GM21786 (cell line): ENCODE measurements at regions not wholly inside any gene's neighbourhood (a gene's known extent, or its start where the extent isn't known, plus 50 kb on each side); places are given as distances from the start of the nearest gene placed in this dataset.

ENCODE experiments used
- ATAC-seq: cut with Tn5 transposase; IDR thresholded peaks from one replicate; pipeline ENCODE4 v1.9.1; 2021; ENCODE audit not compliant: unreplicated experiment

DNA sequence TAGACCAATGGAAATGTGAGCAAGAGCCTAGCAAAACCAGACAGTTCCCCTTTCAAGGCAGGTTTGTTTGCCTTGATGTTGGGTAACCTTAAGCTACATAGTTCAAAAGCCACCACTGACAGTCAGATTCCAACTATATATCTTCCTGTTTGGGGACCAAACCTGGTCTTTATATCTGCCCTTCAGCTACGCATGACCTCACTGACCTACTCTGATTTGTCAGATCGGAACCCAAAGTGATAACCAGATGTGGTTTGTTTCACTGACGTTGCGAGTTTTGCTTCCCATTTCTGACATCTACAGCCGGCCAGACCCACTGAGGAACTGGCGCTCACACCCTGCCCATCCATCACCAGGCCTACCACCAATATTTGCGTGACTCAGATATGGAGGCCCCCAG lies 361.1 kb upstream of the CHRM3 start:
- ATAC-seq, result no peak

GRCh38 chr1:239023732-239024360 lies 362.5 kb upstream of the CHRM3 start:
- no peak for ATAC-seq

GRCh38 chr1:239016337-239016736 lies 370.0 kb upstream of the CHRM3 start:
- ATAC-seq, result no peak

DNA sequence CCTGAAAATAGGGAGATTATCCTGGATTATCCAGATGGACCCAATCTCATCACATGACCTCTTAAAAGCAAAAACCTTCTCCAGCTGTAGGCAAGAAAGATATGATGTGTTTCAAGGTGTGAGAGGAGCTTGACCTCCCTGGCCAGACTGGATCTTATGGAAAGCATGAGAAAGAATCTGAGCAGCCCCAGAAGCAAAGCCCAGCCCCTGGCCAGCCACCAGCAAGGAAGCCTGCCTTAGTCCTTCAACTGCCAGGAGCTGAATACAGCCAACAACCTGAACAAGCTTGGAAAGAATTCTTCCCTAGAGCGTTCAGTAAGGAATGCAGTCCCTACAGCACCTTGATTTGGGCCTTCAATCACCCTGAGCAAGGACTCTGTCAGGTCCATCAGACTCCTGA lies 375.0 kb upstream of the CHRM3 start:
- no peak for ATAC-seq

DNA sequence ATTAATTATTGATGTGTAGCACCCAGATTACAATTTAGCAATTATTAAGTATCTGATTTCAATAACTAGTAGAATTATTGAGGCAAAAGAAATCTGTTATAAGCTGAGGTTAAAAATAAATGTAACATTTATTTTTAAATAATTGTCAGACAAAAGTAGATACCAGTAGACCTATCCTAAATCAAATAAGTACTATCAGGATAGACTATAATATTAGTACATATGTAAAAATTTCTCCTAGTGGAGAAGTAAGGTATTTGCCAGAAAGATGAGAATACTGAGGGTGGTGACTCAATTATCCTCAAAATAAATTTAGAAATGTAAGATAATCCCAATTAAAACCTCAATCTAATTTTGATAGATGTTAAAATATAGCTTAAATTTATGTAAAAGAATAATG lies 377.8 kb upstream of the CHRM3 start:
- ATAC-seq, result no peak

DNA sequence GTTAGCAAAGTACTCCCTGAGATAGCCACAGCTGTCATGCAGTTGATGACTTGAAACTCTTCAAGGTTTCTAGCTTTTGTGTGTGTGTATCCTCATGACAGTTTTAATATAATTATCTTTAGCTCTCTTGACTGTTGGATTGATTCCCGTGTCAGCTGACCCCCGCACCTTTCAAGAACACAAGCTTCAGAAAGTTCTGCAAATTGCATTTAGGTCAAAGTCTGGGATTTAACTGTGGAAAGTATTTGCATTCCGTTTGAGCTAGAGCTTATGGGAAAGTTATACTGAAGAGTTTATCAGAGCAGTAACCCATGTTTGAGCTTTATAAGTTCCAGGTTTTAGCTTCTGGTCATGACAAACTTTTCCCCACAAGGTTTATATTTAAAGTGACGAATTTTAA lies 380.1 kb upstream of the CHRM3 start:
- no peak for ATAC-seq

DNA sequence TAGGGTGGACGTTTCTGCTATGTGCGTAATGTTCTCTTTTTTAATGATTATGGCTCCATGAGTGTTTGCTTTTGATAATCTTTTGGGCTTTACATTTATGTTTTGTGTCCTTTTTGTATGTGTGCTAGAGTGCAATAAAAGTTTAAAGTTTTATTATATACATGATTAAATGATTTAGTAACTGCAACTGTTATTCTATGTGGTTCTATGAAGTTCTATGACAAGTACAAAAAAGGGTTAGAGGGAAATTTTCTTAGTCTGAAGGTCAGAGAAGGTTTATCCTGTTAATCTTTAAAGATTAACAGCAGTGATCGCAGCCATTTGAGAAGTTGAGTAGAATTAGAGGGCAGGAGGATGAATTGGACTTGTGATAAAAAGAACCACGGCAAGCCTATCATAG lies 386.4 kb upstream of the CHRM3 start:
- ATAC-seq, result no peak

DNA sequence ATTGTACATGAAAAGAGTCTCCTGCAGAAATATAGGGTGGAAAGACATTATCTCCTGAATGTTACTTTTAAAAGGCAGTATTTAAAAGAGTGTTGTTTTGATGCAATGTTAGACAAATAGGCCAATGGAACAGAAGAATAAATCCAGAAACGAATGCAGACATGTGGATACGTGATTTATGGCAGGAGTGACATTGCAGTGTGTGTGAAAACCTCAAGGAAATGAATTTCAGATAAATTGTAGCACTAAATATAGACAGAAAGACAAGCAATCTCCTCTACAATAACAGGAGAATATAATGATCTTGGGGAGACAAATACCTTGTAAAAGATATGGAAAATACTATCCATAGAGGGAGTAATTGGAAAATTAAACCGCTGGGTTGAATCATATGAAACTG lies 387.8 kb upstream of the CHRM3 start:
- no peak for ATAC-seq

DNA sequence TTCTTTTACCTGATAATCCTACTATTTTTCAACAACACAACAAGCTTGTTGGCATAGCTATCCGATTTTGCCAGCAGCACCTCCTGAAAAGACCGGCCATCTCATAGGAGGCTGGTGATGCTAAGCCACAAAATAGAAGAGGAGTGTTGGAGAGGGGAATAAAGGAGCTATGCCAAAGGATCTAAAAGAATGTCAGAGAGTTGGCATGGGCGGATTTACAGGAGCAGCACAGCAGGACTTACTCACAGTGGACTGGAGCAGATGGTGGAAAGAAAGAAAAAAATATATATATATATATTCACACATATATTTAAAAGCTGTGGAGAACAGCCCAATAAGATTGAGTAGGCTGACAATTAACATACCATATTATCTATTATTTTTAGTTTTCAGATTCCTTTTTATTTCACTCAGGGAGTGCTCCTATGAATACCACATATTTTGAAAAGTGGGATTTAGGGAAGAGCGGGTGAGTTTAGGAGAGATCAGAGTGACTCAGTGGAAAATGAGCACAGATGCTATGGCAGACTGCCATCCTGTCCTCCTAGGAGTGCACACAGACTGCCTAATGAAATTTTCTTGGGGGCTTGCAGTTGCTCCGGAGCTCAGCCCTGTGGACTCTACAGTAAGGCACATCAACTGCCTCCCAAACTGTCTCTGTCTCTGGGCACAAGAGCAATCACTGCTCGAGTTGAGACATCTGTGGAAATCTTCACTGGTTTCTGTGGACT lies 394.4 kb upstream of the CHRM3 start:
- ATAC-seq, result no peak

- ATAC-seq, result no peak
Measured at GRCh38 chr1:238985312-238985711, 401.1 kb upstream of the CHRM3 start.

DNA sequence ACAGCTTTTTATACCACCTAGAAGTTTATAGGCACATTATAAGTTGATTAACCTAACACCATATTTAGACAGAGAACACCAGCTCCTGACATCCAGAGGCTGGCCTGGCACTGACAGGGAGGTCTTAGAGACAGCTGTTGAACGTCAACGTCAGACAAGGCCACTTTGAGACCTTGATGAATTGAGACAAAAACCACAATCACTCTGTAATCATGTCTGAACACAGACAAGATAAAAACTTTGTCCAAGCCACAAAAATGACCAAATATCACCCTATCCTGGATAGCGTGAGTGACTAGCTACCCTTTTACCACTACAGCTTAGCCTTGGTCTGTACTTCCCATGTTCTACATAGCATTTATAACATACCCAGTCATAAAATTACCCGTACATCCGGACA lies 403.6 kb upstream of the CHRM3 start:
- no peak for ATAC-seq

- no peak for ATAC-seq
Measured at GRCh38 chr1:238981317-238981933, 404.9 kb upstream of the CHRM3 start.

DNA sequence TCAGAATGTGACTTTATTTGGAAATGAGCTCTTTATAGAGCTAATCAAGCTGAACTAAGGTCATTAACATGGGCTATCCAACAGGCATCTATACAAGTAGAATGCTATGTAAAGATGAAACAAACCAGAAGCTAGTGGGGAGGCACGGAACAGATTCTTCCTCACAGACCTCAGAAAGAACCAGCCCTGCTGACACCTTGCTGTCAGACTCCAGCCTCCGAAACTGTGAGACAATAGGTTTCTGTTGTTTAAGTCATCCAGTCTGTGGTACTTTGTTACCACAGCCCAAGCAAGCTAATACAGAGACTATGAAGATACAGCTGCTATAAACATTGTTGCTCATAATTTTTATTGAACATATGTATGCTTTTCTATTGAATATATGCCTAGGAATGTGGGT lies 406.3 kb upstream of the CHRM3 start:
- no peak for ATAC-seq

- ATAC-seq, result no peak
Measured at GRCh38 chr1:238964631-238965030, 421.7 kb upstream of the CHRM3 start.

- no peak for ATAC-seq
Measured at GRCh38 chr1:238962941-238963340, 423.4 kb upstream of the CHRM3 start.

DNA sequence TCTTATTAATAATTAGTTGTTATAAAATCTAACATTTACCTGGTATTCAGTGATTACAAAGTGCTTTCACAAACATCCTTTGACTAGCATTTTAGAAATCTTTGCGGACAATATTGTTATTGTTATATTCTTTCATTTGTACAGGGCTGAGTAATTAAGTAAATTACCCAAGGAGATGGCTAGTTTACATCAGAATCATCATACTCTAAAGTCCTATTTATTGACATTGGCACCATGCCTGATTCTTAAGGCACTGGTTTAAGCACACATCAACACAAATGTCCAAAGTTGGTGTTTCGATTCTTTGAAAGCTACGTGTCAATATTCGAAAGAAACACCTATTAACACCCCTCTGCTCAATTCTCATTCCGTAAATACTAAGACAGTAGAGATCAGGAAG lies 424.6 kb upstream of the CHRM3 start:
- no peak for ATAC-seq

GRCh38 chr1:238960071-238960470 lies 426.3 kb upstream of the CHRM3 start:
- ATAC-seq, result no peak

- no peak for ATAC-seq
Measured at GRCh38 chr1:238955934-238956333, 430.4 kb upstream of the CHRM3 start.

GRCh38 chr1:238954865-238955264 lies 431.5 kb upstream of the CHRM3 start:
- ATAC-seq, result no peak

GRCh38 chr1:238953448-238954010 lies 432.8 kb upstream of the CHRM3 start:
- no peak for ATAC-seq

DNA sequence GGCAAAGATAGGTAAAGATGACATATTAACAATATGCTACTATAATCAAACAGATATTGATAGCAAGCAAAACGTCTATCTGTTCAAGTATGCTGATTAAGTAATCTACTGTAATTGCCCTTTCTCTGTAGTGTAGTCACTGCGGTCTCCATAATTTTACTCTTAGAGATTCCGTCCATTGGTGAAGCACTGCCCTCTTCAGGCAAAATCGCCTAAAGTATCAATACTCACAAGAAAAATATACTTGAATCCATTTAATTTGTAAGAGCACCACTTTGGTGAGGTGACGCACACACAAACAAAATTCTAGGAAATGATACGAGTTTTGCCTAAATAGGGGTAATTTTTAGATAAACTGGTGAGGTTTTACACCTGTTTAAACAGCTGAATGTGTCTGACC lies 434.6 kb upstream of the CHRM3 start:
- peak; percentile 41 for ATAC-seq

DNA sequence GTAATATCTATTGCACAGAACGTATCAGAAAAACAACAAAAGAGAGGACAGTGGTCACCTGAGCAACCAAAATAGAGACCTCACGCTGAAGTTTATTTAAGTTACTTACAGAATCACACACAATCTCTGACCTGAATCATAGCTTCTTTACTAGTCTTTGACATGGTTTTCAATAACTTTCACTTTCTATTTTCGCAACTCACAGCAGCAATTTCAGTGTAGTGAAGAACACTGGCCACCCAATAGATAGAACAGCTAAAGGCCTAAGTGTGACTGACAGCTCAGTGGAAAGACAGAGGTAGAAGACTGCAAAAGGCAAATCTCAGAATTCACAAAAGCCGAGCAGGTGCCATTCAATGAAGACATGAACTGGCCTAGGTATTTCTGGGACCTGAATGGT lies 435.6 kb upstream of the CHRM3 start:
- ATAC-seq, result no peak
